Mucosa of descending colon (tissue), 3 donors: ENCODE measurements at regions not wholly inside any gene's neighbourhood (a gene's known extent, or its start where the extent isn't known, plus 50 kb on each side); places are given as distances from the start of the nearest gene placed in this dataset.

Experiments used
- ATAC-seq: fragments of 200-7000 bp; cut with Tn5 transposase; one replicate; pipeline ENCODE4 v1.9.1; 2020; ENCODE audit warnings: mild to moderate bottlenecking, moderate library complexity
- DNase-seq, 3 donors: peaks; one replicate each; pipeline ENCODE4 v3.0.0-alpha.2; 2020
- H3K36me3 ChIP-seq: fragments of 200-600 bp; one replicate; pipeline ENCODE4 v1.8.0; 2021; ENCODE audit warnings: low read depth, mild to moderate bottlenecking
- H3K4me1 ChIP-seq: fragments of 200-600 bp; one replicate; pipeline ENCODE4 v1.8.0; 2021; ENCODE audit warnings: low read depth, mild to moderate bottlenecking
- H3K4me3 ChIP-seq: fragments of 200-600 bp; one replicate; pipeline ENCODE4 v1.8.0; 2021; ENCODE audit warnings: mild to moderate bottlenecking
- H3K9me3 ChIP-seq: fragments of 200-600 bp; one replicate; pipeline ENCODE4 v1.8.0; 2021; ENCODE audit warnings: mild to moderate bottlenecking
- CTCF ChIP-seq: fragments of 200-600 bp; IDR thresholded peaks from one replicate; pipeline ENCODE4 v1.8.0; 2022; ENCODE audit warnings: antibody characterized with exemption, mild to moderate bottlenecking
- intact Hi-C, 2 donors: fragments of 100-400 bp; cut with DNase I in 1 of 2; cut with micrococcal nuclease in 1 of 2; formaldehyde crosslinking; loops; one replicate each; pipeline versions ENCODE4 v1.11.0 to v1.11.1; 2022; cut with DNase I, micrococcal nuclease
- donor health status: DM: no; HTN: no; CAD: no; lungs with moderate emphysema.
- donor health status: DM: no; HTN: no; CAD: no.
- donor health status: DM: no; HTN: yes; CAD: no.

GRCh38 chr11:98964146-98964545 lies 56.6 kb upstream of the CNTN5 start:
- H3K36me3 ChIP-seq: no peaks in the 10 kb centered on the region
- H3K4me1 ChIP-seq: no peaks in the 10 kb centered on the region
- peaks cover 3% of the 10 kb centered on the region for H3K9me3 ChIP-seq
- no peak for ATAC-seq
- TF ChIP-seq CTCF: no peak
- intact Hi-C loops: no loop called here
- no peak overlapping the region for H3K4me3 ChIP-seq
- DNase-seq: no peak

GRCh38 chr11:98965358-98965757 lies 55.4 kb upstream of the CNTN5 start:
- intact Hi-C loops: no loop called here
- Histone ChIP-seq H3K36me3 (no peaks in the 10 kb centered on the region), H3K4me3 (no peak overlapping the region), H3K4me1 (no peaks in the 10 kb centered on the region), H3K9me3 (peaks cover 5% of the 10 kb centered on the region)
- DNase-seq (no peak), ATAC-seq (no peak)
- no peak for TF ChIP-seq CTCF

DNA sequence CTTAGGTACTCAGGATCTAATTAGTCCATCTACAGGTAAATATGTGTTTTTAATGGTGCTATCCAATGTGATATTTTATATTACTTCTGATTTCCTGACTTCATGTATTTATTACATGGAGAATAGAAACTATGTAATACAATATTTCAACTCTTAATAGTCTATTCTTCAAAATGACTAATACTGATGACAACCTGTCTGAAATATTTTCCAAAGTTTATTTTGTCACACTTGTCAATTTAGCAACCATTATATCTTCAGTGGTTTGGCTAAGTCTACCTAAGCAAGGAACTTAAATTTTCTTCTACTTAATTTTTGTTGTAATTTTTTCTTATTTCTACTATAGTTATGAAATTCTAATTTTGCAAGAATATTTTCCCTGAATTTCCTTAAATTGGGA lies 55.0 kb upstream of the CNTN5 start:
- no peaks in the 10 kb centered on the region for H3K4me1 ChIP-seq
- intact Hi-C loops: no loop called here
- ATAC-seq (no peak), DNase-seq (no peak)
- H3K36me3 ChIP-seq: no peaks in the 10 kb centered on the region
- no peak overlapping the region for H3K4me3 ChIP-seq
- H3K9me3 ChIP-seq: peaks cover 6% of the 10 kb centered on the region
- TF ChIP-seq CTCF: no peak

GRCh38 chr11:98967005-98967404 lies 53.7 kb upstream of the CNTN5 start:
- peaks cover 6% of the 10 kb centered on the region for H3K9me3 ChIP-seq
- intact Hi-C loops: no loop called here
- no peak for TF ChIP-seq CTCF
- H3K4me1 ChIP-seq: no peaks in the 10 kb centered on the region
- ATAC-seq (no peak), DNase-seq (no peak)
- H3K36me3 ChIP-seq: no peaks in the 10 kb centered on the region
- H3K4me3 ChIP-seq: no peak overlapping the region
